ENCODE measurements at regions not wholly inside any gene's neighbourhood (a gene's known extent, or its start where the extent isn't known, plus 50 kb on each side); places are given as distances from the start of the nearest gene placed in this dataset.

- no peak for TF ChIP-seq ZFX (IDR thresholded peaks at IDR 0.05)
- TF ChIP-seq CTCF (conservative IDR thresholded peaks at IDR 0.05) = no peak
- H3K27ac ChIP-seq = no peak overlapping the region
Measured at GRCh38 chr1:114206392-114206791, 52.7 kb upstream of the SYT6 start.

GRCh38 chr1:114203595-114204128, 50.0 kb upstream of the SYT6 start:
- TF ChIP-seq ZFX (IDR thresholded peaks at IDR 0.05) (no peak), CTCF (conservative IDR thresholded peaks at IDR 0.05) (no peak)
- no peak overlapping the region for H3K27ac ChIP-seq

Data from C4-2B (cell line).